K562 (cell line): ENCODE measurements at regions not wholly inside any gene's neighbourhood (a gene's known extent, or its start where the extent isn't known, plus 50 kb on each side); places are given as distances from the start of the nearest gene placed in this dataset.

Source experiments
- ATAC-seq: fragments of 200-7000 bp; cut with Tn5 transposase; 3 replicates; pipeline ENCODE4 v1.9.1; 2020; ENCODE audit warnings: moderate library complexity
- BruUV-seq: library from RNA; stranded (reverse); fragments of 400-500 nt; replicated peaks from 2 replicates; lab custom pipeline; 2021; lab: Mats Ljungman, UMichigan
- CTCF ChIA-PET: fragments of 300-600 bp; formaldehyde crosslinking; extraction: SDS; loops from one replicate; lab custom pipeline; 2021; ENCODE audit warnings: low intra/inter-chr PET ratio; lab: Yijun Ruan, JAX
- POLR2A ChIA-PET: fragments of 300-600, 350-650 bp; sonication (Branson Sonifier 250); formaldehyde crosslinking; extraction: SDS; loops from one replicate; lab custom pipeline; 2021; ENCODE audit warnings: antibody characterized with exemption, inconsistent platforms; lab: Yijun Ruan, JAX
- DNase-seq, 4 experiments: peaks; one replicate each; pipeline versions ENCODE4 v3.0.0 to v3.0.0-alpha.2; 2011 to 2018; ENCODE audit warnings: low spot score in 3 of 4, mixed read lengths in 3 of 4; ENCODE audit errors: extremely low read depth in 1 of 4
- FAIRE-seq: peaks from 2 replicates; lab custom pipeline; 2011; peaks lifted over from hg19 to GRCh38; lab: Jason Lieb, UNC
- H2AFZ ChIP-seq: 2 replicates; pipeline ENCODE4 v1.6.0; 2011; ENCODE audit warnings: low read depth, low read length, control low read depth, inconsistent platforms
- H3K27ac ChIP-seq: fragments of 200-600 bp; 3 replicates; pipeline ENCODE4 v1.8.0; 2011; ENCODE audit warnings: low read depth, mild to moderate bottlenecking, control low read depth, inconsistent platforms, low read length, moderate library complexity, mixed read lengths; ENCODE audit errors: extremely low read depth
- H3K27me3 ChIP-seq, 2 experiments: fragments of 300-600 bp in 1 of 2; 2 replicates in 1 of 2; 3 replicates in 1 of 2; pipeline versions ENCODE4 v1.6.0 to v1.8.0; 2011; ENCODE audit warnings: inconsistent platforms in 2 of 2, low read length in 2 of 2, mild to moderate bottlenecking in 1 of 2, mixed read lengths in 1 of 2, moderate library complexity in 1 of 2; ENCODE audit not compliant: control insufficient read depth in 2 of 2, insufficient read depth in 2 of 2
- H3K36me3 ChIP-seq: fragments of 300-600 bp; 3 replicates; pipeline ENCODE4 v1.8.0; 2011; ENCODE audit warnings: mild to moderate bottlenecking, low read length, inconsistent platforms; ENCODE audit not compliant: control insufficient read depth, insufficient read depth
- H3K4me1 ChIP-seq, 2 experiments: fragments of 200-600 bp in 1 of 2; replicated peaks in 1 of 2; 2 replicates in 1 of 2; 3 replicates in 1 of 2; pipeline versions ENCODE4 v1.5.1 to v1.8.0; 2011; ENCODE audit warnings: inconsistent platforms in 2 of 2, low read length in 2 of 2, mild to moderate bottlenecking in 1 of 2, mixed read lengths in 1 of 2, moderate library complexity in 1 of 2; ENCODE audit not compliant: control insufficient read depth in 2 of 2, insufficient read depth in 2 of 2
- H3K4me2 ChIP-seq: 2 replicates; pipeline ENCODE4 v1.6.1; 2011; ENCODE audit warnings: low read length, control low read depth, inconsistent platforms, mixed read lengths; ENCODE audit not compliant: insufficient read depth
- H3K4me3 ChIP-seq: fragments of 200-600 bp; sonication (generic), shearing (Covaris generic); 2 replicates; pipeline ENCODE4 v1.5.1; 2016; ENCODE audit warnings: control low read depth, inconsistent platforms
- H3K79me2 ChIP-seq: fragments of 200-600 bp; 3 replicates; pipeline ENCODE4 v1.8.0; 2011; ENCODE audit warnings: low read length, inconsistent platforms; ENCODE audit not compliant: control insufficient read depth, insufficient read depth
- H3K9ac ChIP-seq, 2 experiments: 2 replicates each; pipeline versions ENCODE4 v1.6.0 to v1.6.1; 2011; ENCODE audit warnings: low read depth in 2 of 2, low read length in 2 of 2, control low read depth in 1 of 2, inconsistent platforms in 1 of 2, mild to moderate bottlenecking in 1 of 2, mixed read lengths in 1 of 2; ENCODE audit not compliant: insufficient read depth in 1 of 2
- H3K9me1 ChIP-seq: one replicate; pipeline ENCODE4 v1.6.0; 2011; ENCODE audit warnings: inconsistent platforms, mild to moderate bottlenecking, low read length, moderate library complexity; ENCODE audit not compliant: control insufficient read depth, insufficient read depth
- H3K9me3 ChIP-seq: replicated peaks from 2 replicates; pipeline ENCODE4 v1.5.1; 2011; ENCODE audit warnings: low read depth, low read length, inconsistent platforms; ENCODE audit not compliant: control insufficient read depth, insufficient read depth
- H4K20me1 ChIP-seq: replicated peaks from 2 replicates; pipeline ENCODE4 v1.6.1; 2011; ENCODE audit warnings: low read length, inconsistent platforms, mixed read lengths; ENCODE audit not compliant: control insufficient read depth, insufficient read depth
- CCNT2 ChIP-seq: IDR thresholded peaks from 2 replicates; pipeline ENCODE4 v1.6.1; 2011; ENCODE audit warnings: borderline replicate concordance, low read depth, mild to moderate bottlenecking, moderate library complexity, mixed read lengths, low read length; ENCODE audit not compliant: insufficient read length; ENCODE audit errors: extremely low read depth
- MYBL2 ChIP-seq, 2 experiments: fragments of 450-650 bp in 1 of 2; sonication (generic) in 1 of 2; formaldehyde crosslinking in 1 of 2; IDR thresholded peaks; 2 replicates each; pipeline versions ENCODE4 v1.6.1 to v1.8.1; 2017 to 2022; ENCODE audit warnings: borderline replicate concordance in 1 of 2, inconsistent platforms in 1 of 2, low read depth in 1 of 2, mild to moderate bottlenecking in 1 of 2, missing genetic modification reagents in 1 of 2, moderate library complexity in 1 of 2
- POLR3G ChIP-seq: IDR thresholded peaks from 2 replicates; pipeline ENCODE4 v1.6.1; 2011; ENCODE audit not compliant: insufficient read length, insufficient replicate concordance; ENCODE audit errors: extremely low read depth
- RERE ChIP-seq: sonication (generic); formaldehyde crosslinking; IDR thresholded peaks from 2 replicates; pipeline ENCODE4 v1.8.0; 2023; ENCODE audit warnings: missing genetic modification reagents, mild to moderate bottlenecking, borderline replicate concordance
- THRB ChIP-seq: fragments of 450-650 bp; formaldehyde crosslinking; conservative IDR thresholded peaks from 2 replicates; pipeline ENCODE4 v1.4.0; 2022; ENCODE audit warnings: mild to moderate bottlenecking, missing genetic modification characterization
- ZBTB26 ChIP-seq: fragments of 450-650 bp; formaldehyde crosslinking; IDR thresholded peaks from 2 replicates; pipeline ENCODE4 v1.4.0; 2022; ENCODE audit warnings: missing genetic modification characterization
- ZSCAN29 ChIP-seq: fragments of 450-650 bp; IDR thresholded peaks from 2 replicates; pipeline ENCODE4 v1.6.1; 2017
- WGBS: fragments of 100-300 bp; shearing (Covaris generic); methylation state at CpG from one replicate; pipeline ENCODE4 v1.1.6; 2016; ENCODE audit warnings: low coverage, mixed read lengths; ENCODE audit not compliant: insufficient coverage; ENCODE audit errors: missing lambda C conversion rate; 5-methylcytosine and 5-hydroxymethylcytosine counted together
- in situ Hi-C: fragments of 300-500 bp; cut with MboI; formaldehyde crosslinking; loops from 4 replicates; pipeline ENCODE4 v1.15.0; 2018; ENCODE audit warnings: inconsistent platforms, mixed read lengths
- intact Hi-C: fragments of 100-400 bp; cut with micrococcal nuclease; formaldehyde crosslinking; loops from 2 replicates; pipeline ENCODE4 v1.14.2; 2022

GRCh38 chr3:177396733-177397132 is 199.5 kb upstream of the TBL1XR1 start:
- no peak for DNase-seq
- Histone ChIP-seq H3K4me3 (no peak overlapping the region), H4K20me1 (no peaks in the 10 kb centered on the region)
- TF ChIP-seq ZBTB26 (CRISPR knock-in tag) (no peak), CCNT2 (no peak)
- TF ChIP-seq, all 486 proteins: peak for 0
- in situ Hi-C loops (no loop called here), intact Hi-C loops (no loop called here)
- no peak overlapping the region for H3K9ac ChIP-seq
- H3K27ac ChIP-seq, result no peak overlapping the region
- WGBS, result 48% methylated on average over 4 of the region's 4 CpGs
- H3K9me1 ChIP-seq, result no peaks in the 10 kb centered on the region
- H3K27me3 ChIP-seq, result no peaks in the 10 kb centered on the region
- ChIA-PET CTCF (no interaction called here), POLR2A (interaction anchor here (0.7 kb wide), 1 partner anchor 37 kb away, joined by 4 read pairs; no protein-coding TSS in a partner anchor)
- ATAC-seq (no peak), FAIRE-seq (no peak)
- H3K36me3 ChIP-seq, result no peaks in the 10 kb centered on the region
- H3K4me1 ChIP-seq, result no peaks in the 10 kb centered on the region
- peaks cover 4% of the 10 kb centered on the region; the same call in 1 of the 2 replicates for H3K9me3 ChIP-seq
- H3K79me2 ChIP-seq, result no peaks in the 10 kb centered on the region
- no TSS peak for BruUV-seq
- H2AFZ ChIP-seq, result no peak overlapping the region
- H3K4me2 ChIP-seq, result no peak overlapping the region

- no peak overlapping the region for H2AFZ ChIP-seq
- FAIRE-seq, result no peak
- TF ChIP-seq MYBL2 (IDR thresholded peaks at IDR 0.05; ENCODE audit: low read depth), result no peak
- TF ChIP-seq MYBL2 (CRISPR knock-in tag; IDR thresholded peaks at IDR 0.05; ENCODE audit: borderline replicate concordance), result no peak
- TF ChIP-seq POLR3G, result no peak
- TF ChIP-seq ZSCAN29, result no peak
- TF ChIP-seq RERE (CRISPR knock-in tag), result no peak
- TF ChIP-seq THRB (CRISPR knock-in tag), result no peak
Measured at GRCh38 chr3:177401375-177401774, 204.1 kb upstream of the TBL1XR1 start.

More at GRCh38 chr3:177401375-177401774, 204.1 kb upstream of the TBL1XR1 start:
- H3K36me3 ChIP-seq, result no peaks in the 10 kb centered on the region
- in situ Hi-C loops (no loop called here), intact Hi-C loops (no loop called here)
- H3K9ac ChIP-seq, result no peak overlapping the region
- no peaks in the 10 kb centered on the region for H3K27me3 ChIP-seq
- H3K27ac ChIP-seq, result no peak overlapping the region
- whole genome bisulfite sequencing, result 75% methylated on average over 1 of the region's 1 CpG
- CTCF ChIA-PET, result no interaction called here
- no peak overlapping the region for H3K4me3 ChIP-seq
- no peaks in the 10 kb centered on the region for H3K4me1 ChIP-seq
- no peaks in the 10 kb centered on the region for H4K20me1 ChIP-seq
- H3K9me3 ChIP-seq, result no peaks in the 10 kb centered on the region
- POLR2A ChIA-PET, result no interaction called here
- no peaks in the 10 kb centered on the region for H3K79me2 ChIP-seq
- no peak overlapping the region for H3K4me2 ChIP-seq
- ATAC-seq (no peak), DNase-seq (no peak)
- H3K9me1 ChIP-seq, result no peaks in the 10 kb centered on the region
- no TSS peak for BruUV-seq
